SK-N-SH (cell line): ENCODE measurements at regions not wholly inside any gene's neighbourhood (a gene's known extent, or its start where the extent isn't known, plus 50 kb on each side); places are given as distances from the start of the nearest gene placed in this dataset.

ENCODE experiments used
- CTCF ChIA-PET: fragments of 300-600, 350-600 bp; formaldehyde crosslinking; extraction: SDS; loops from one replicate; lab custom pipeline; 2021; lab: Yijun Ruan, JAX
- POLR2A ChIA-PET: fragments of 350-600 bp; sonication (Branson Sonifier 250); formaldehyde crosslinking; extraction: SDS; loops from one replicate; lab custom pipeline; 2020; ENCODE audit warnings: antibody characterized with exemption, inconsistent platforms; lab: Yijun Ruan, JAX
- DNase-seq: peaks from one replicate; pipeline ENCODE4 v3.0.0; 2012
- H2AFZ ChIP-seq: fragments of 200-600 bp; sonication (generic); 2 replicates; pipeline ENCODE4 v1.8.1; 2016; ENCODE audit warnings: antibody characterized with exemption, mild to moderate bottlenecking, low read depth
- H3F3A ChIP-seq: fragments of 200-600 bp; sonication (generic); replicated peaks from 2 replicates; pipeline ENCODE3; 2016; ENCODE audit warnings: antibody characterized with exemption, mild to moderate bottlenecking; ENCODE audit not compliant: insufficient read depth
- H3K27ac ChIP-seq, 2 experiments: fragments of 200-500 bp in 1 of 2; fragments of 200-600 bp in 1 of 2; sonication (Bioruptor generic) in 1 of 2; sonication (generic), shearing (Covaris generic) in 1 of 2; 2 replicates each; pipeline versions ENCODE4 v1.5.1 to v1.6.1; 2014 to 2016; ENCODE audit warnings: low read depth in 2 of 2, inconsistent platforms in 1 of 2, low read length in 1 of 2, mild to moderate bottlenecking in 1 of 2, mixed read lengths in 1 of 2
- H3K27me3 ChIP-seq: fragments of 200-600 bp; sonication (generic), shearing (Covaris generic); 2 replicates; pipeline ENCODE4 v1.6.1; 2016; ENCODE audit warnings: mixed run types; ENCODE audit not compliant: insufficient read depth
- H3K36me3 ChIP-seq, 2 experiments: fragments of 200-500 bp in 1 of 2; fragments of 200-600 bp in 1 of 2; sonication (Bioruptor generic) in 1 of 2; sonication (generic) in 1 of 2; replicated peaks in 1 of 2; 2 replicates each; pipeline versions ENCODE3 to v1.5.1; 2014 to 2016; ENCODE audit warnings: low read length in 1 of 2, mild to moderate bottlenecking in 1 of 2; ENCODE audit not compliant: insufficient read depth in 2 of 2, control insufficient read depth in 1 of 2
- H3K4me1 ChIP-seq, 2 experiments: fragments of 200-500 bp in 1 of 2; fragments of 200-600 bp in 1 of 2; sonication (Bioruptor generic) in 1 of 2; sonication (generic), shearing (Covaris generic) in 1 of 2; 2 replicates each; pipeline versions ENCODE4 v1.5.1 to v1.6.1; 2014 to 2016; ENCODE audit warnings: low read depth in 1 of 2, low read length in 1 of 2, mixed run types in 1 of 2; ENCODE audit not compliant: insufficient read depth in 2 of 2, control insufficient read depth in 1 of 2
- H3K4me2 ChIP-seq: fragments of 200-600 bp; sonication (generic), shearing (Covaris generic); 2 replicates; pipeline ENCODE4 v1.6.1; 2017; ENCODE audit warnings: mixed run types
- H3K4me3 ChIP-seq, 2 experiments: fragments of 200-500 bp in 1 of 2; fragments of 200-600 bp in 1 of 2; sonication (Bioruptor generic) in 1 of 2; sonication (generic), shearing (Covaris generic) in 1 of 2; 2 replicates each; pipeline versions ENCODE4 v1.5.1 to v1.8.1; 2014 to 2016; ENCODE audit warnings: low read depth in 2 of 2, inconsistent platforms in 1 of 2, low read length in 1 of 2, mild to moderate bottlenecking in 1 of 2, mixed read lengths in 1 of 2, moderate library complexity in 1 of 2
- H3K79me2 ChIP-seq: fragments of 200-600 bp; sonication (generic); 2 replicates; pipeline ENCODE4 v1.8.1; 2017; ENCODE audit warnings: mild to moderate bottlenecking; ENCODE audit not compliant: insufficient read depth
- H3K9ac ChIP-seq: fragments of 200-600 bp; sonication (generic); 2 replicates; pipeline ENCODE4 v1.6.1; 2017; ENCODE audit warnings: mixed run types
- H3K9me2 ChIP-seq: fragments of 200-600 bp; sonication (generic); 2 replicates; pipeline ENCODE4 v1.6.1; 2017; ENCODE audit warnings: mixed run types
- H3K9me3 ChIP-seq: fragments of 200-600 bp; sonication (generic); 2 replicates; pipeline ENCODE4 v1.6.1; 2017; ENCODE audit warnings: mixed run types, mild to moderate bottlenecking, moderate library complexity
- H4K20me1 ChIP-seq: fragments of 200-600 bp; sonication (generic); 2 replicates; pipeline ENCODE4 v1.6.1; 2017; ENCODE audit warnings: mild to moderate bottlenecking, mixed run types; ENCODE audit not compliant: insufficient read depth
- ELF1 ChIP-seq: IDR thresholded peaks from 2 replicates; pipeline ENCODE4 v1.4.0; 2012
- FOXM1 ChIP-seq: IDR thresholded peaks from 2 replicates; pipeline ENCODE4 v1.4.0; 2012; ENCODE audit warnings: low read depth, mild to moderate bottlenecking
- GABPA ChIP-seq: IDR thresholded peaks from 2 replicates; pipeline ENCODE4 v1.4.0; 2012; ENCODE audit warnings: low read depth, mild to moderate bottlenecking
- GATA2 ChIP-seq: sonication (generic); formaldehyde crosslinking; IDR thresholded peaks from 2 replicates; pipeline ENCODE4 v1.5.0; 2020; ENCODE audit warnings: mild to moderate bottlenecking, missing genetic modification reagents
- MEF2A ChIP-seq: IDR thresholded peaks from 2 replicates; pipeline ENCODE4 v1.4.0; 2012; ENCODE audit warnings: low read depth, borderline replicate concordance
- MXI1 ChIP-seq: IDR thresholded peaks from 2 replicates; pipeline ENCODE4 v1.6.1; 2012; ENCODE audit warnings: mild to moderate bottlenecking, low read depth, low read length, improper control_type of control experiment
- NFIC ChIP-seq: IDR thresholded peaks from 2 replicates; pipeline ENCODE4 v1.4.0; 2012; ENCODE audit warnings: borderline replicate concordance
- NRF1 ChIP-seq: IDR thresholded peaks from 2 replicates; pipeline ENCODE4 v1.6.1; 2012; ENCODE audit warnings: low read depth, mild to moderate bottlenecking, low read length
- RFX5 ChIP-seq: IDR thresholded peaks from 2 replicates; pipeline ENCODE4 v1.6.1; 2012; ENCODE audit warnings: mild to moderate bottlenecking, improper control_type of control experiment, low read length
- SIN3A ChIP-seq: IDR thresholded peaks from 2 replicates; pipeline ENCODE4 v1.6.1; 2012; ENCODE audit warnings: low read depth, mild to moderate bottlenecking, low read length, moderate library complexity, borderline replicate concordance
- TEAD4 ChIP-seq: IDR thresholded peaks from 2 replicates; pipeline ENCODE4 v1.4.0; 2012; ENCODE audit warnings: mild to moderate bottlenecking, borderline replicate concordance; ENCODE audit not compliant: insufficient read depth
- WGBS: methylation state at CpG from one replicate; pipeline ENCODE4 v1.1.6; 2017; ENCODE audit warnings: low lambda C conversion rate; 5-methylcytosine and 5-hydroxymethylcytosine counted together
- TF ChIP-seq, protein P1 (sequence below): IDR thresholded peaks from 2 replicates; pipeline ENCODE4 v1.4.0; 2012; ENCODE audit warnings: low read depth, borderline replicate concordance
- TF ChIP-seq, protein P2 (sequence below): IDR thresholded peaks from 2 replicates; pipeline ENCODE4; 2012

DNA sequence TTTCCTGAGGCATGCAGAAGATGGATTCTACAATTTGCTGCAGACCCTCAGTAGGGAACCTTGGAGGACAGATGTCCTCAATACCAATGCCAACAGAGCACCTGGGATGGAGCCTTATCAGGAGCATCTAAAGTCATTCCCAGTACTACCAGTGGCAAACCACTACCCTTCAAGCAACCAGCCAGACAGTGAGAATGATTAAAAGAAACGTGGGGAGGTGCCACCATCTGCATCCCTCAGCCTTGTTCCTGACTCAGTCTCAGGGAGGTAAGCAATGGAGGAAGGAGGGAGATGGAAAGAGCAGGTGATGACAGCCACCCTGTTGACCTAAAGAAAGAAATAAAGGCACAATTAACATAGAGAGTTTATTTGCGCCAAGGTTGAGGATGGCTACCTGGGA, 175.2 kb upstream of the GRIN2B start:
- Histone ChIP-seq H3K4me1 (no peaks in the 10 kb centered on the region), H3K36me3 (no peaks in the 10 kb centered on the region), H3K27me3 (no peaks in the 10 kb centered on the region), H3F3A (no peaks in the 10 kb centered on the region), H3K79me2 (no peaks in the 10 kb centered on the region), H3K9ac (no peak overlapping the region), H3K27ac (no peak overlapping the region), H2AFZ (no peak overlapping the region), H3K9me2 (no peaks in the 10 kb centered on the region), H3K9me3 (no peaks in the 10 kb centered on the region)
- ChIA-PET POLR2A (no interaction called here), CTCF (interaction anchor here (0.6 to 1.0 kb wide), 2 partner anchors 11 to 823 kb away, joined by 3 read pairs; no protein-coding TSS in a partner anchor)
- DNase-seq = no peak
- TF ChIP-seq, protein P1, sequence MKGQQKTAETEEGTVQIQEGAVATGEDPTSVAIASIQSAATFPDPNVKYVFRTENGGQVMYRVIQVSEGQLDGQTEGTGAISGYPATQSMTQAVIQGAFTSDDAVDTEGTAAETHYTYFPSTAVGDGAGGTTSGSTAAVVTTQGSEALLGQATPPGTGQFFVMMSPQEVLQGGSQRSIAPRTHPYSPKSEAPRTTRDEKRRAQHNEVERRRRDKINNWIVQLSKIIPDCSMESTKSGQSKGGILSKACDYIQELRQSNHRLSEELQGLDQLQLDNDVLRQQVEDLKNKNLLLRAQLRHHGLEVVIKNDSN = no peak
- TF ChIP-seq GABPA (no peak), MXI1 (no peak), RFX5 (no peak), MEF2A (no peak), NRF1 (no peak), FOXM1 (no peak), ELF1 (no peak), TEAD4 (no peak), SIN3A (no peak), GATA2 (CRISPR knock-in tag) (no peak)
- TF ChIP-seq, protein P2, sequence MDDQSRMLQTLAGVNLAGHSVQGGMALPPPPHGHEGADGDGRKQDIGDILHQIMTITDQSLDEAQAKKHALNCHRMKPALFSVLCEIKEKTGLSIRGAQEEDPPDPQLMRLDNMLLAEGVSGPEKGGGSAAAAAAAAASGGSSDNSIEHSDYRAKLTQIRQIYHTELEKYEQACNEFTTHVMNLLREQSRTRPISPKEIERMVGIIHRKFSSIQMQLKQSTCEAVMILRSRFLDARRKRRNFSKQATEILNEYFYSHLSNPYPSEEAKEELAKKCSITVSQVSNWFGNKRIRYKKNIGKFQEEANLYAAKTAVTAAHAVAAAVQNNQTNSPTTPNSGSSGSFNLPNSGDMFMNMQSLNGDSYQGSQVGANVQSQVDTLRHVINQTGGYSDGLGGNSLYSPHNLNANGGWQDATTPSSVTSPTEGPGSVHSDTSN = no peak
- TF ChIP-seq, all 33 proteins: peak for 0
- Histone ChIP-seq H3K4me3 (no peak overlapping the region), H4K20me1 (no peaks in the 10 kb centered on the region), H3K4me2 (no peak overlapping the region)
- 49% methylated on average over 2 of the region's 2 CpGs for WGBS

DNA sequence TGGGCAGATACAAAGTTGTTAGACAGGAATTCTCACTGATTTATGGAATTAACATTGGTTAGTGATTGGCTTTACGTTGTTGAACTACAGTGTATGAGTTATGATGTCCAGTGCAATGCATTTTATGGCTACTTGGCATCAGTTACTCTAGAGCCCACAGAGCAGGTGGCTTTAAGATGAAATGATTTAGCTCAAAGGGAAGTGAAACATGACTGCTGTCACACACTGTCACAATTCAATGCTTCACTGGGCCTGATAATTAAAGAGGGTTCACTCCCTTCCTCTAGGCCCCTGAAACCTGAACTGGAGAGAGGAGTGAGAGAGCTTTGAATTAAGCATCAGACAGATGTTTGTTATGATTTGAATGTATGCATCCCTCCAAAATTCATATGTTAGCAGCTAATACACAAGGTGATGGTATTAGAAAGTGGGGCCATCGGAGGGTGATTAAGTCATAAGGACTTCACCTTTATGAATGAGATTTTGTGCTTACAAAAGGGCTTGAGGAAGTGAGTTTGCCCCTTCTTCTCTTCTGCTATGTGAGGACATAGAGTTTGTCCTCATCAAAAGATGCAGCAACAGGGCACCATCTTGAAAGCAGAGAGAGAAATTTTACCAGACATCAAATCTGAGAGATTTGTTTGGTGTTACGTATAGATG, 175.8 kb upstream of the GRIN2B start:
- H2AFZ ChIP-seq = no peak overlapping the region
- no peaks in the 10 kb centered on the region for H3K27me3 ChIP-seq
- DNase-seq = no peak
- 50% methylated on average over 3 of the region's 3 CpGs for WGBS
- ChIA-PET POLR2A (no interaction called here), CTCF (interaction anchor here (0.6 to 1.0 kb wide), 2 partner anchors 10 to 823 kb away, joined by 3 read pairs; no protein-coding TSS in a partner anchor)
- H3K36me3 ChIP-seq = no peaks in the 10 kb centered on the region
- TF ChIP-seq NFIC = no peak
- no peak for TF ChIP-seq NRF1
- TF ChIP-seq, protein P2 = no peak
- no peak overlapping the region for H3K27ac ChIP-seq
- no peaks in the 10 kb centered on the region for H3F3A ChIP-seq
- no peaks in the 10 kb centered on the region for H3K9me3 ChIP-seq
- H3K9me2 ChIP-seq = no peaks in the 10 kb centered on the region
- H3K4me3 ChIP-seq = no peak overlapping the region
- H3K4me2 ChIP-seq = no peak overlapping the region
- no peak overlapping the region for H3K9ac ChIP-seq
- H3K4me1 ChIP-seq = no peaks in the 10 kb centered on the region
- no peaks in the 10 kb centered on the region for H3K79me2 ChIP-seq
- no peaks in the 10 kb centered on the region for H4K20me1 ChIP-seq
